Activated naive CD4-positive, alpha-beta T cell treated with anti-CD3 and anti-CD28 coated beads, Interleukin-2, amount 50 U/mL, for 16 hours (primary cell): ENCODE measurements at regions not wholly inside any gene's neighbourhood (a gene's known extent, or its start where the extent isn't known, plus 50 kb on each side); places are given as distances from the start of the nearest gene placed in this dataset.
"Not testable (repeated sequence)": the region's sequence is repeated elsewhere in the genome, so short reads cannot be mapped to it uniquely, and the experiment has no call there.

ENCODE experiments used
- DNase-seq: peaks from one replicate; pipeline ENCODE4 v3.0.0-alpha.2; 2020

- no peak for DNase-seq
These were observed 672.9 kb upstream of the ACVR2A start for GRCh38 chr2:147171941-147172340.

- no peak for DNase-seq
These were observed 673.9 kb upstream of the ACVR2A start for GRCh38 chr2:147170932-147171331.

- DNase-seq, result no peak
These were observed 679.0 kb upstream of the ACVR2A start for GRCh38 chr2:147165697-147166382.

GRCh38 chr2:147164563-147164962 is 680.3 kb upstream of the ACVR2A start:
- no peak for DNase-seq

DNA sequence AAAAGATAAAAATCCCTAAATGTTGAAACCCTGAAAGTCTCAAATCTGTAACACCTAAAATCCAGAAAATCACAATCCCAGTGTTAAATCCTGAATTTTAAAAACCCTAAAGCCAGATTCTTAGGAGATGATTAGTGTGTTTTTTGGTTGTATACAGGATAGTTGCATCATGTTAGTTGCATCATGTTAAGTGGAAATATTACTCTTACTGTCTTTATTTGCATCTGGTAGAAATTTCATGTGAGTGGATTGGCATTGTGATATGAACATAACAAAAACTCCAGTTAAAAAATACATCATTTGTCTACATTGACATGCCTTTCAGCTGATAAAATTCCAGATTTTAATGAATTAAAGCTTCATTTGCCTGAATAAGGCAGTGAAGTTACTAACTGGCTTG is 683.1 kb upstream of the ACVR2A start:
- no peak for DNase-seq

DNA sequence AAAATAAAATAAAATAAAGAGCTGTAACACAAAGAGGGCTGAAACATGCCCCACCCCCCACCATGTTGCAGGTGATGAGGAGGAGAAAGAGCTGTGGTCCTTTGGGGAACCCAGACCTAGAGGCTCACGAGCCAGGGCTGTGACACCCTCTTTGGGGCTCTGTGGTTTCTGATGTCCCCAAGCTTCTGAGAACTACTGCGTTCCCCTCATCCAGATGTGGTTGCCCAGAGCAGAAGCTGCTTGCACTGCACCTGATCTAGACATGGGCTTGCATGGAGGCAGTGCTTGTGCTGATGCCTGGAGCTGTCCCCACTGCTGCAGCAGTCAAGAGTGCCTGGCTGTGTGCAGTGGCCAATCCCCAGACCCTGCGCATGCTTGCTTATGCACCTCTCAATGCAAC is 687.9 kb upstream of the ACVR2A start:
- no peak for DNase-seq

DNA sequence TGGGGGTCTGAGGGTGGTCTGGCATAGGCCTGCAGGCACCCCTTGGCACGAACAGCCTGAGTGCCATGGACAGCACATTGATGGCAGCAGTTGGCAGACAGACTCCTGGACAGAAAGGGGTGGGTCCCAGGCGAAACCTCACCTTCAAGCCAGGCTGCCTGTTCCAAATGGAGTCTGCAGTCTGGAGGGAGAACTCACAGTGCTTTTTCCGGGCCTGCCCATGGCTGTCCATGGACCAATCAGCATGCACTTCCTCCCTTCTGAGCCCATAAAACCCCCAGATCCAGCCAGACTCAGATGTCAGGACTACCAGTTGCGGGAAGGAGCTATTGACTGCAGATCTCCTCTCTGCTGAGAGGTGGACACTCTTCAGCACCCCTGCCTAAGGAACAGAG is 694.6 kb upstream of the ACVR2A start:
- DNase-seq, result no peak

DNA sequence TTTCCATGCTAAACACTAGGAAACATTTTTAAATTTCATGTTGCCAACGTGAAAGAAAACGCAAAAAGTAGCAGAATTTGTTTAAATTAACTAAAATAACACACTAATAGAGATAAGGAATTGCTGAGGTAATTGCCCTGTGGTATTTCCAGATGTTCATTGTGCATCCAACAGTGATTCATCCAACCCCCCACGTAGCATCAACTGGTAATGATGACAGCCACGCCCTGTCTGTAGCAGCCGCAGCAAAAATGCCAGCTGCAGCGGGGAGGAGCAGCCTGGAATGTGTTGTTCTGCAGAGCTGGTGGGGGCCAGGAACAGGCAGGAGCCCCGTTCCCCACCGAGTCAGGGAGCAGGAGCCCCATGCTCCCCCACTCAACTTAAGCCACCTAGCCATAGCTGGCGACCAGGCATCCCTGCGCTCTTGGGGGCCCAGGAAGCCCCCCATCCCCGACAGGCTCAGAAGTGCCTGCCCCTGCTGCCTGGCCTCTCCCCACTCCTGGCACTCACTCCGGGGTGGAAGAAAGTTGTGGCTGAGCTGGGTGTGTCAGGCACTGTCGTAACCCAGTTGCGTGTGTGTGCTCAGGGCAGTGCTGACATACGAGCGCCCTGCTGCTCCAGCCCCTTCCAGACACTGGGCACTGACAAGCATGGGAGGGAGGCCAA is 695.1 kb upstream of the ACVR2A start:
- DNase-seq, result no peak

- DNase-seq, result no peak
These were observed 697.0 kb upstream of the ACVR2A start for GRCh38 chr2:147147802-147148201.

DNA sequence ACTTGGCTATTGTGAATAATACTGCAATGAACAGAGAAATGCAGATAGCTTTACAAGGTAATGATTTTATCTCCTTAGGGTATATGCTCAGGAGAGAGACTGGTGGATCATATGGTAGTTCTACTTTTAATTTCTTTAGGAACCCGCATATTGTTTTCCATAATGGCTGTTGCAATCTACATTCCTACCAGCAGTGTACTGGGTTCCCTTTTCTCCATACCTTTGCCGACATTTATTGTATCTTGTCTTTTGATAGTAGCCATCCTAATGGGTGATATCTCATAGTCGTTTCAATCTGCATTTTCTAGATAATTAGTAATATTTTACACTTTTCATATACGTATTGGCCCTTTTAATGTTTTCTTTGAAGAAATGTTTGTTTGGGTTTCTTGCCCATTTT is 702.9 kb upstream of the ACVR2A start:
- no peak for DNase-seq

DNA sequence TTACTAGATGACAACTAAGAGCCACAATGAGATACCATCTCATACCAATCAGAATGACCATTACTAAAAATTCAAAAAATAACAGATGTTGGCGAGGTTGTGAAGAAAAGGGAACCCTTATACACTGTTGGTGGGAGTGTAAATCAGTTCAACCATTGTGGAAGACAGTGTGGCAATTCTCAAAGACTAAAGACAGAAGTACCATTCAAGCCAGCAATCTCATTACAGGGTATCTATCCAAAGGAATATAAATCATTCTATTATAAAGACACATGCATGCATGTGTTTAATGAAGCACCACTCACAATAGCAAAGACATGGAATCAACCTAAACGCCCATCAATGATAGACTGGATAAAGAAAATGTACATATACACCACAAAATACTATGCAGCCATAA is 705.1 kb upstream of the ACVR2A start:
- DNase-seq, result not testable (repeated sequence)

DNA sequence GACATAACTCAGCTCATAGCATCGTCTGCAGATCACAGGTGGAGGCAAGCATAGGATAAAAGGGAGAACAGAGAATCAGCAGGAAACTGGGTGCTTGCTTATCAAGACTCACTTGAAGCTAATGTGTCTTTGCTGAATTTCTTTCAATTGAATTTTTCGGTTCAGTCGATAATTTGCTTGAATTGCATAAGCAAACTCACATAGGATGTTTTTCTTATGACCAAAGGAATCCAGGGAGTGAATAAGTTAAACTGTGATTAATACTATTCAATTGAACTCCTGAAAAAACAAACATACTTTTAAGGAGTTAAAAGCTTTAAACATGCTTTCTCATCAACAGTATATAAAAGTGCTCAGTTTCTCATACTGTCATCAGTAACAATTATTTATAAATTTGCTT is 707.1 kb upstream of the ACVR2A start:
- DNase-seq, result no peak

DNA sequence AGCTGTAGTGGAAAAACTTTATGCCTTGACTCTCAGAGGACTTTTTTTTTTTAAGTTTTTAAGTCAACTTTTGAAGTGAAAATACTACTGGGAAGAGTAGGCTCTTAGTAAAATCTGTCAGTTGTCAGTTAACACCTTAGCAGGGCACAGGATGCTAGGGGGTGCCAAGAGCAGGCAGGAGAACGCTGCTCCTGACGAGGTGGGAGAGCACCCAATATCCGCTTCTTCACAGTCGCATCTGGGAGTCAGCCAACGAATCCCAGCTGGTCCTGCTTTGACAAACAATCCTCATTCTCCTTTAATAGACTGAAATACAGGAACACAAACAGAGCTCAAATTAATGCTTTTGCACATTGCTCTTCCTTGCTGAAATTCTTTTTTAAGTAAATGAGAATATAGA is 709.5 kb upstream of the ACVR2A start:
- DNase-seq, result no peak

DNA sequence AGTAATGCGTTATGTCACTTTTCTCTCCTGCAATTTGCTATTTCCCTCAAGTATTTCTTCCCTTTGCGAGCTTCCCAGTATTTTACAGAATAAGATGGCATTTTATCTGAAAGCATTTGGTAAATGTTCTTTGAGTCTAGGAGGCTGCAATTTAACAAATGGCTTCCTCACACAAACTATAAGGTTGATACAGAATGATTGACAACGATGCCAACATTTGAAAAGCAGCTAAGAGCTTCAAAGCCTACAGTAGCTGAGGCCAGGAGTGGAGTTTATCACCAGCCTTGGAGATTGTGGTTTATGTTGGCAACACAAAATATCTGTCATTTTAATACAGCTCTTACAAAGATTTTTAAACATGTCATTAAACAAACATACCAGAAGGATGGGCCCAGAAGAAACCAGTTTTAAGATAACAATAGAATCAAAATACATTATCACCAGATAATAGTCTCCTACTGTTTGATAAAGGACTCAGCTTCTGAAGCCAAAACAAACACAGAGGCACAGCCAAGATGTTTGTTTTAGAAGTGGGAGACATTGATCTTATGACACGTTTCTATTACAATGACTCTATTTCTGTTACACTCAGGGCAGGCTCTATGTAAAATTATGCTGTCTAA is 711.4 kb upstream of the ACVR2A start:
- DNase-seq, result no peak

GRCh38 chr2:147125145-147125544 is 719.7 kb upstream of the ACVR2A start:
- no peak for DNase-seq

- no peak for DNase-seq
These were observed 721.9 kb upstream of the ACVR2A start for GRCh38 chr2:147122944-147123343.

GRCh38 chr2:147110962-147111361 is 733.9 kb upstream of the ACVR2A start:
- DNase-seq, result no peak

DNA sequence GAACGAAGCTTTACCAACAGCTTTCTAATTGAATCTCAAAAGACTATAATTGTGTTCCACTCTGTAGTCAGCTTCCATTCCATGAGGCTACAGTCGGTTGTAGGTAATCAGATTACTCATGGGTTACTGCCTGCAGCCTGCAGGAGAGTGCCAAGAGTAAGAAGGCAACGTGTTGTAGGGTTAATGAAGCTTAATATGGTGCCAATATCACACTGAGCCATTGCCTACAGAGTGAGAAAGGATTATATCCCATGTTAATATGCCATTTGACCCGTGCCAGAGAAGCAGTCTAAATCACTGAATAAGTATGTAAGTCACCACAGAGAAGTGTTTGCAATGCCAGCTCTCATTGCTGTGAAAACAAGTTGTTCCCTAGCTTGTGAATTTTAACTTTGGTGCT is 734.5 kb upstream of the ACVR2A start:
- no peak for DNase-seq

GRCh38 chr2:147109291-147109690 is 735.5 kb upstream of the ACVR2A start:
- no peak for DNase-seq

DNA sequence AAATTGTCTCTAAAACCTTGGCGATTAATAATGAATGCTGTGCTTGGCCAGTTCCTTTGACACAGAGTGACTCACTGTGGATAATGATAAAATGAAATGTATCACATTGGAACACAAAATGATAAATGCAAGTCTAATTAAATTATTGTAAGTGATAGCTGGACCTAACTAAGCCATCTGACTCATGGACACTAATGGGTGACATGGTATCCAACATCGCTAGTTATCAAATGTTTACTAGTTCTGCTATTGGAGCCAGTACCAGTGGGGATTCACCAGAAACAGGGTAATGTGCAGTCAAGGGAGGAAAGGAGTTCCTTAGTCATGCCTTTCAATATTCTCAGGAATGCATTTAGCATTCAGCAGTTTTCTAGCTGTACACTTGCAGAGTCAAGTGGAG is 736.3 kb upstream of the ACVR2A start:
- DNase-seq, result no peak

DNA sequence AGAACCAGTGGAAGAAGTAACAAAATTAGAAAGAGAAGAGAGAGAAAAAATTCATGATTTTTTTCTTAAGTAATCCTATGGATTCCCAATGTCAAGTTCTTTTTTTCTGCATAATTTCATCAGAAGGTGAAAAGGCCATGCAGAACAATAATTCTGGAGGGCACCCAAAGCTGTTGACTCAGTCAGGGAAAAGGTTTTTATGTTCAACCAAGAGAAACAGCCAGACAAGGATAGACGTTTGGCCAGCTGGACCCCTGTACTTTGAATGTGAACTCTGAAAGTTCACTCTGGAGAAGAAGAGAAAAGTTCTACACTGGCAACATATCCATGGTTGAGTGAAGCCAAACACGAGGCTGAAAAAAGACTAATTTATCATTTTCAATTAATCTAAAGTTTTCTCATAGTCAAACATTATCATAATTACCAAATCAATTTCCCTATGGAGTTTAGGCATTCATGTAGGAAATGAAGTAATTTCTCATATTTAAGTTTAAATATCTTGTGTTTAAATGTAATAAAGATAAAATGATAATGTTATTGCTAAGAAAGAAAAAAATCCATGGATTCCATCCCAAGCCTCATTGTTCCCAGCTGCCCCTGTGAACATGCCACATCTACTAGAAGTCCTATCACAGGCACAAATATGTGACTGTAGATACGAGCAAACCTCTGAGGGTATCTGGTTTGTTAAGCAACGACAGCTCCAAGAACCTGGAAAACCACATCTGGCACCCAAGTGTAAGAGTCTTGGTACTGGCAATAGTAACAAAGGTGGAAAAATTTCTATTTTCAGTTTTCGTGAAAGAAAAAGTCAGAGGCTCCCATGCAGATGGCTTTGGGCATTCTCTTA is 742.7 kb upstream of the ACVR2A start:
- DNase-seq, result no peak

DNA sequence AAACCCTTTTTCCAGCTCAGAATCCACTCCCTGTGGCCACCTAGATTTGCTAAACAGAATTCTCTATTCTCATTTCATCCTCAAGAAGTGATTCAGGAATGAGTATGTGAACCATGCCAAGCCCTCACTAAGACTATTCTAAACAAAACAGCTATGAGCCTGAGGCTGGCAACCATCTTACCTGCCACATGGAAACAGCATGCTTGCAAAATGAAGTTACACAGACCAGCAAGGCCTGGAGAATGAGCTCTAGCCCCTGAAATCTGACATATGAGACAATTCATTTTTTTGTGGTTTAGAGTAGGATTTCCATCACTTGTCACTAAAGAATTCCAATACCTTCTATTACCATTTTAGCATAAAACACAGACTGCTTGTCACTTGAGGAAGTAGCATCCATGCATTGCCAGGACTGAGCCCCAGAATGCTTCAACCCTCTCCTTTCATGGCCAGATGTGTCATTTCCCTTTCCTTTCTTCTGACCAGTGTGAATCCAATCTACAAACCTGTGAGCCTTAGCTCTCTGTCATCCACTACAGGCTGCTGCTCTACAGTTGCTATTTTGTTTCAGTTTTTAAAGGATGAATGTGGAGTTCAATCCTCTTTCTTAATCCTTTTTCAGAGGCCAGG is 744.3 kb upstream of the ACVR2A start:
- no peak for DNase-seq

GRCh38 chr2:147099845-147100244 is 745.0 kb upstream of the ACVR2A start:
- no peak for DNase-seq
